ENCODE measurements at regions not wholly inside any gene's neighbourhood (a gene's known extent, or its start where the extent isn't known, plus 50 kb on each side); places are given as distances from the start of the nearest gene placed in this dataset.

DNA sequence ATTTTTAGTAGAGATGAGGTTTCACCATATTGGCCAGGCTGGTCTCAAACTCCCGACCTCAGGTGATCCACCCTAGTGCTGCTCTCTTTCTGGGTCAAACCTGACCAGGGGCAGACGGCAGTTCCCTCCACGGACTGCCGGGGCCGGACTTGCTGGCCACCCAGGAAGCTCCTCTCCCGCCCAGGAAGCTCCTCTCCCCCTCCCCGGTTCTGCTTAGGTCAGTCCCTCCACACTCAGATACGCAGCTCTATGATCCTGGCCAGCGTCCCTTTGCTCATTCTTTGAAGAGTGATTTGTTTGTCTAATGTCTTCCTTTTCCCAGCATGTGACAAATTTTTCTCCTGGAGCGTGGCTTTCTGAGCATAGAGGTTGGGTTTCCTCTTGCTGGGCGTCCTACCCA is 125.3 kb upstream of the B3GAT1 start (continued):
- TF ChIP-seq, protein P1, sequence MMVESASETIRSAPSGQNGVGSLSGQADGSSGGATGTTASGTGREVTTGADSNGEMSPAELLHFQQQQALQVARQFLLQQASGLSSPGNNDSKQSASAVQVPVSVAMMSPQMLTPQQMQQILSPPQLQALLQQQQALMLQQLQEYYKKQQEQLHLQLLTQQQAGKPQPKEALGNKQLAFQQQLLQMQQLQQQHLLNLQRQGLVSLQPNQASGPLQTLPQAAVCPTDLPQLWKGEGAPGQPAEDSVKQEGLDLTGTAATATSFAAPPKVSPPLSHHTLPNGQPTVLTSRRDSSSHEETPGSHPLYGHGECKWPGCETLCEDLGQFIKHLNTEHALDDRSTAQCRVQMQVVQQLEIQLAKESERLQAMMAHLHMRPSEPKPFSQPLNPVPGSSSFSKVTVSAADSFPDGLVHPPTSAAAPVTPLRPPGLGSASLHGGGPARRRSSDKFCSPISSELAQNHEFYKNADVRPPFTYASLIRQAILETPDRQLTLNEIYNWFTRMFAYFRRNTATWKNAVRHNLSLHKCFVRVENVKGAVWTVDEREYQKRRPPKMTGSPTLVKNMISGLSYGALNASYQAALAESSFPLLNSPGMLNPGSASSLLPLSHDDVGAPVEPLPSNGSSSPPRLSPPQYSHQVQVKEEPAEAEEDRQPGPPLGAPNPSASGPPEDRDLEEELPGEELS (CRISPR knock-in tag; IDR thresholded peaks at IDR 0.05), result no peak
- TF ChIP-seq IRF2 (CRISPR knock-in tag; IDR thresholded peaks at IDR 0.05; ENCODE audit: borderline replicate concordance, low read depth) (no peak), SP1 (CRISPR knock-in tag; conservative IDR thresholded peaks at IDR 0.05) (no peak), NR1H2 (CRISPR knock-in tag; IDR thresholded peaks at IDR 0.05) (no peak), NFYB (CRISPR knock-in tag; conservative IDR thresholded peaks at IDR 0.05; ENCODE audit: low read depth) (no peak), NR2C2 (CRISPR knock-in tag; IDR thresholded peaks at IDR 0.05) (no peak), ZNF416 (CRISPR knock-in tag; IDR thresholded peaks at IDR 0.05) (no peak)
- TF ChIP-seq, protein P2, sequence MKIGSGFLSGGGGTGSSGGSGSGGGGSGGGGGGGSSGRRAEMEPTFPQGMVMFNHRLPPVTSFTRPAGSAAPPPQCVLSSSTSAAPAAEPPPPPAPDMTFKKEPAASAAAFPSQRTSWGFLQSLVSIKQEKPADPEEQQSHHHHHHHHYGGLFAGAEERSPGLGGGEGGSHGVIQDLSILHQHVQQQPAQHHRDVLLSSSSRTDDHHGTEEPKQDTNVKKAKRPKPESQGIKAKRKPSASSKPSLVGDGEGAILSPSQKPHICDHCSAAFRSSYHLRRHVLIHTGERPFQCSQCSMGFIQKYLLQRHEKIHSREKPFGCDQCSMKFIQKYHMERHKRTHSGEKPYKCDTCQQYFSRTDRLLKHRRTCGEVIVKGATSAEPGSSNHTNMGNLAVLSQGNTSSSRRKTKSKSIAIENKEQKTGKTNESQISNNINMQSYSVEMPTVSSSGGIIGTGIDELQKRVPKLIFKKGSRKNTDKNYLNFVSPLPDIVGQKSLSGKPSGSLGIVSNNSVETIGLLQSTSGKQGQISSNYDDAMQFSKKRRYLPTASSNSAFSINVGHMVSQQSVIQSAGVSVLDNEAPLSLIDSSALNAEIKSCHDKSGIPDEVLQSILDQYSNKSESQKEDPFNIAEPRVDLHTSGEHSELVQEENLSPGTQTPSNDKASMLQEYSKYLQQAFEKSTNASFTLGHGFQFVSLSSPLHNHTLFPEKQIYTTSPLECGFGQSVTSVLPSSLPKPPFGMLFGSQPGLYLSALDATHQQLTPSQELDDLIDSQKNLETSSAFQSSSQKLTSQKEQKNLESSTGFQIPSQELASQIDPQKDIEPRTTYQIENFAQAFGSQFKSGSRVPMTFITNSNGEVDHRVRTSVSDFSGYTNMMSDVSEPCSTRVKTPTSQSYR (CRISPR knock-in tag; IDR thresholded peaks at IDR 0.05), result no peak

DNA sequence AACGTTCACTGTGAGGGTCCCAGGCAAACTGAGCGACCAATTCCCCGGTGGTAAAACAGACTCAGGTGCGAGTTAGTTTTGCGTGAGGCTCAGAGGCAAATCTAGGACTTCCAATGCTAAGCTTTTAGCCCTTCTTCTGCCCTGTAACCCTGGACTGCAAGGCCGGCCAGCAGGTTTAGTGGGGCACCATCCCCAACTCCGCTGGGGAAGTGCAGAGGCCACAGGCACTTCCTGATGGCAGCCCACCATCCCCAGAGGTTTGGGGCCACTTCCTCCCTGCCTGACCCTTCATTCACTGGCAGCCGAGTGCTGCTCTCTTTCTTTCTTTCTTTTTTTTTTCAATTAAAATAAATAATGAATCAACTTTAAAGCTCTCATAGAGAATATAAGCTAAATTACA is 124.6 kb upstream of the B3GAT1 start:
- Mint-ChIP-seq H3K9me3 (peaks cover 8% of the 10 kb centered on the region), H3K27me3 (ENCODE audit: low read depth) (no peaks in the 10 kb centered on the region), H3K36me3 (peaks cover 4% of the 10 kb centered on the region; the same call in 1 of the 2 replicates), H3K27ac (no peak overlapping the region), H3K4me1 (peaks cover 9% of the 10 kb centered on the region), H3K4me3 (no peak overlapping the region)
- POLR2A ChIA-PET, result no interaction called here
- TF ChIP-seq NR1H2 (CRISPR knock-in tag; IDR thresholded peaks at IDR 0.05) (no peak), ATF1 (CRISPR knock-in tag; IDR thresholded peaks at IDR 0.05) (no peak), ELF4 (CRISPR knock-in tag; IDR thresholded peaks at IDR 0.05; ENCODE audit: low read depth) (no peak), NFYB (CRISPR knock-in tag; conservative IDR thresholded peaks at IDR 0.05; ENCODE audit: low read depth) (no peak)
- TF ChIP-seq, protein P3, sequence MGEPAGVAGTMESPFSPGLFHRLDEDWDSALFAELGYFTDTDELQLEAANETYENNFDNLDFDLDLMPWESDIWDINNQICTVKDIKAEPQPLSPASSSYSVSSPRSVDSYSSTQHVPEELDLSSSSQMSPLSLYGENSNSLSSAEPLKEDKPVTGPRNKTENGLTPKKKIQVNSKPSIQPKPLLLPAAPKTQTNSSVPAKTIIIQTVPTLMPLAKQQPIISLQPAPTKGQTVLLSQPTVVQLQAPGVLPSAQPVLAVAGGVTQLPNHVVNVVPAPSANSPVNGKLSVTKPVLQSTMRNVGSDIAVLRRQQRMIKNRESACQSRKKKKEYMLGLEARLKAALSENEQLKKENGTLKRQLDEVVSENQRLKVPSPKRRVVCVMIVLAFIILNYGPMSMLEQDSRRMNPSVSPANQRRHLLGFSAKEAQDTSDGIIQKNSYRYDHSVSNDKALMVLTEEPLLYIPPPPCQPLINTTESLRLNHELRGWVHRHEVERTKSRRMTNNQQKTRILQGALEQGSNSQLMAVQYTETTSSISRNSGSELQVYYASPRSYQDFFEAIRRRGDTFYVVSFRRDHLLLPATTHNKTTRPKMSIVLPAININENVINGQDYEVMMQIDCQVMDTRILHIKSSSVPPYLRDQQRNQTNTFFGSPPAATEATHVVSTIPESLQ (CRISPR knock-in tag; IDR thresholded peaks at IDR 0.05), result no peak
- CTCF ChIA-PET, result no interaction called here
- no peak for DNase-seq (ENCODE audit: low spot score)
- no peak for ATAC-seq

DNA sequence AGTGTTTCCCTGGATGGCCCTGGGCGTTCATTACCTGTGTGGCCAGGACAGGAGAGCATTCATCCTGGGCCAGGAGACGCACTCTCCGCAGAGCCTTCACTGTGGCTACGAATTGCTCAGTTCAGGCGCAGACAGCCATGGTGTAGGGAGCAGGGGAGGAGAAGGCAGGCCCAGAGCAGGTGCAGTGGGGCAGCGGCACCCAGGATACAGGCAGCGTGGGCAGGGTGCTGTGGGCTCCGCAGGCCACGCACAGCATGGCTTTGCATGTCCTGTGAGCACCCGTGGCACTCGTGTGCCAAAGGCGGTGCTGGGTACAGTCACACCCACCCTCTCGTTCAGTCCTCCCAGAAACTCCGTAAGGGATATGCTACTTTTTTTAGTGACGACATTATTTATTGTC is 124.2 kb upstream of the B3GAT1 start:
- Mint-ChIP-seq H3K4me1 (peaks cover 9% of the 10 kb centered on the region), H3K36me3 (peaks cover 2% of the 10 kb centered on the region; the same call in 1 of the 2 replicates), H3K9me3 (peaks cover 6% of the 10 kb centered on the region), H3K27me3 (ENCODE audit: low read depth) (no peaks in the 10 kb centered on the region), H3K4me3 (no peak overlapping the region), H3K27ac (no peak overlapping the region)
- POLR2A ChIA-PET, result no interaction called here
- DNase-seq (ENCODE audit: low spot score) (no peak), ATAC-seq (no peak)
- CTCF ChIA-PET, result no interaction called here
- TF ChIP-seq ESRRA (CRISPR knock-in tag; IDR thresholded peaks at IDR 0.05; ENCODE audit: borderline replicate concordance) (no peak), TEAD1 (CRISPR knock-in tag; IDR thresholded peaks at IDR 0.05) (no peak), NFATC4 (CRISPR knock-in tag; IDR thresholded peaks at IDR 0.05) (no peak), ZNF121 (CRISPR knock-in tag; IDR thresholded peaks at IDR 0.05) (no peak), TCF7 (CRISPR knock-in tag; IDR thresholded peaks at IDR 0.05; ENCODE audit: low read depth) (no peak), ZNF263 (CRISPR knock-in tag; IDR thresholded peaks at IDR 0.05; ENCODE audit: low read depth) (no peak), RELA (CRISPR knock-in tag; IDR thresholded peaks at IDR 0.05; ENCODE audit: borderline replicate concordance) (no peak)
- TF ChIP-seq, protein P4, sequence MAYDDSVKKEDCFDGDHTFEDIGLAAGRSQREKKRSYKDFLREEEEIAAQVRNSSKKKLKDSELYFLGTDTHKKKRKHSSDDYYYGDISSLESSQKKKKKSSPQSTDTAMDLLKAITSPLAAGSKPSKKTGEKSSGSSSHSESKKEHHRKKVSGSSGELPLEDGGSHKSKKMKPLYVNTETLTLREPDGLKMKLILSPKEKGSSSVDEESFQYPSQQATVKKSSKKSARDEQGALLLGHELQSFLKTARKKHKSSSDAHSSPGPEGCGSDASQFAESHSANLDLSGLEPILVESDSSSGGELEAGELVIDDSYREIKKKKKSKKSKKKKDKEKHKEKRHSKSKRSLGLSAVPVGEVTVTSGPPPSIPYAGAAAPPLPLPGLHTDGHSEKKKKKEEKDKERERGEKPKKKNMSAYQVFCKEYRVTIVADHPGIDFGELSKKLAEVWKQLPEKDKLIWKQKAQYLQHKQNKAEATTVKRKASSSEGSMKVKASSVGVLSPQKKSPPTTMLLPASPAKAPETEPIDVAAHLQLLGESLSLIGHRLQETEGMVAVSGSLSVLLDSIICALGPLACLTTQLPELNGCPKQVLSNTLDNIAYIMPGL (CRISPR knock-in tag; IDR thresholded peaks at IDR 0.05), result no peak
- TF ChIP-seq, protein P5, sequence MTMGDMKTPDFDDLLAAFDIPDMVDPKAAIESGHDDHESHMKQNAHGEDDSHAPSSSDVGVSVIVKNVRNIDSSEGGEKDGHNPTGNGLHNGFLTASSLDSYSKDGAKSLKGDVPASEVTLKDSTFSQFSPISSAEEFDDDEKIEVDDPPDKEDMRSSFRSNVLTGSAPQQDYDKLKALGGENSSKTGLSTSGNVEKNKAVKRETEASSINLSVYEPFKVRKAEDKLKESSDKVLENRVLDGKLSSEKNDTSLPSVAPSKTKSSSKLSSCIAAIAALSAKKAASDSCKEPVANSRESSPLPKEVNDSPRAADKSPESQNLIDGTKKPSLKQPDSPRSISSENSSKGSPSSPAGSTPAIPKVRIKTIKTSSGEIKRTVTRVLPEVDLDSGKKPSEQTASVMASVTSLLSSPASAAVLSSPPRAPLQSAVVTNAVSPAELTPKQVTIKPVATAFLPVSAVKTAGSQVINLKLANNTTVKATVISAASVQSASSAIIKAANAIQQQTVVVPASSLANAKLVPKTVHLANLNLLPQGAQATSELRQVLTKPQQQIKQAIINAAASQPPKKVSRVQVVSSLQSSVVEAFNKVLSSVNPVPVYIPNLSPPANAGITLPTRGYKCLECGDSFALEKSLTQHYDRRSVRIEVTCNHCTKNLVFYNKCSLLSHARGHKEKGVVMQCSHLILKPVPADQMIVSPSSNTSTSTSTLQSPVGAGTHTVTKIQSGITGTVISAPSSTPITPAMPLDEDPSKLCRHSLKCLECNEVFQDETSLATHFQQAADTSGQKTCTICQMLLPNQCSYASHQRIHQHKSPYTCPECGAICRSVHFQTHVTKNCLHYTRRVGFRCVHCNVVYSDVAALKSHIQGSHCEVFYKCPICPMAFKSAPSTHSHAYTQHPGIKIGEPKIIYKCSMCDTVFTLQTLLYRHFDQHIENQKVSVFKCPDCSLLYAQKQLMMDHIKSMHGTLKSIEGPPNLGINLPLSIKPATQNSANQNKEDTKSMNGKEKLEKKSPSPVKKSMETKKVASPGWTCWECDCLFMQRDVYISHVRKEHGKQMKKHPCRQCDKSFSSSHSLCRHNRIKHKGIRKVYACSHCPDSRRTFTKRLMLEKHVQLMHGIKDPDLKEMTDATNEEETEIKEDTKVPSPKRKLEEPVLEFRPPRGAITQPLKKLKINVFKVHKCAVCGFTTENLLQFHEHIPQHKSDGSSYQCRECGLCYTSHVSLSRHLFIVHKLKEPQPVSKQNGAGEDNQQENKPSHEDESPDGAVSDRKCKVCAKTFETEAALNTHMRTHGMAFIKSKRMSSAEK (CRISPR knock-in tag; IDR thresholded peaks at IDR 0.05; ENCODE audit: borderline replicate concordance), result no peak
- TF ChIP-seq, protein P6, sequence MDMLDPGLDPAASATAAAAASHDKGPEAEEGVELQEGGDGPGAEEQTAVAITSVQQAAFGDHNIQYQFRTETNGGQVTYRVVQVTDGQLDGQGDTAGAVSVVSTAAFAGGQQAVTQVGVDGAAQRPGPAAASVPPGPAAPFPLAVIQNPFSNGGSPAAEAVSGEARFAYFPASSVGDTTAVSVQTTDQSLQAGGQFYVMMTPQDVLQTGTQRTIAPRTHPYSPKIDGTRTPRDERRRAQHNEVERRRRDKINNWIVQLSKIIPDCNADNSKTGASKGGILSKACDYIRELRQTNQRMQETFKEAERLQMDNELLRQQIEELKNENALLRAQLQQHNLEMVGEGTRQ (CRISPR knock-in tag; IDR thresholded peaks at IDR 0.05), result no peak

Data from WTC11 (cell line).